GM19351 (cell line): ENCODE measurements at regions not wholly inside any gene's neighbourhood (a gene's known extent, or its start where the extent isn't known, plus 50 kb on each side); places are given as distances from the start of the nearest gene placed in this dataset.

Experiments used
- ATAC-seq: cut with Tn5 transposase; IDR thresholded peaks from one replicate; pipeline ENCODE4 v1.9.1; 2021; ENCODE audit warnings: mild to moderate bottlenecking, moderate library complexity; ENCODE audit not compliant: unreplicated experiment

DNA sequence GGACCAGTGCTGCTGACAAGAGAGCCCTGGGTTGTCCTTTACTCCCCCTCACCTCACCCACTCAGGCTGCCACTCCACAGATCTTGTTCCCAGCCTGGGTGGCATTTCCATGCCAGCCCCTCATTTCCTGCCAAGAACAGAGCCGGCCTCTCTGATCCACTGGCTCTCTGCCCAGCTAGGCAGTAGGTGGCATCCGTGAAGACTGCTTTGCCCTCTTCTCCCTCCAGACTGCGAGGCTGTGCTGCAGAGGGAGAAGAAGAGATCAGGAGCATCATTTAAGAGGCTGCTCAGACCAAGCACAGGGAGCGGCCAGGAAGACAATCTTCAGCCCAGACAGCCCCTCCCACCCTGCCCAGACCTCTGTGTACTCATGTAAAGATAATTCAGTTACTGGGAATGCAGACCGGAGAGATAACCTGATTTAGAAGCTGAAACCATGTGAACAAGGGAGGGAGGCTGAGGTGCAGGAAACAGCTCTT lies 126.9 kb upstream of the NCAM1 start:
- no peak for ATAC-seq

DNA sequence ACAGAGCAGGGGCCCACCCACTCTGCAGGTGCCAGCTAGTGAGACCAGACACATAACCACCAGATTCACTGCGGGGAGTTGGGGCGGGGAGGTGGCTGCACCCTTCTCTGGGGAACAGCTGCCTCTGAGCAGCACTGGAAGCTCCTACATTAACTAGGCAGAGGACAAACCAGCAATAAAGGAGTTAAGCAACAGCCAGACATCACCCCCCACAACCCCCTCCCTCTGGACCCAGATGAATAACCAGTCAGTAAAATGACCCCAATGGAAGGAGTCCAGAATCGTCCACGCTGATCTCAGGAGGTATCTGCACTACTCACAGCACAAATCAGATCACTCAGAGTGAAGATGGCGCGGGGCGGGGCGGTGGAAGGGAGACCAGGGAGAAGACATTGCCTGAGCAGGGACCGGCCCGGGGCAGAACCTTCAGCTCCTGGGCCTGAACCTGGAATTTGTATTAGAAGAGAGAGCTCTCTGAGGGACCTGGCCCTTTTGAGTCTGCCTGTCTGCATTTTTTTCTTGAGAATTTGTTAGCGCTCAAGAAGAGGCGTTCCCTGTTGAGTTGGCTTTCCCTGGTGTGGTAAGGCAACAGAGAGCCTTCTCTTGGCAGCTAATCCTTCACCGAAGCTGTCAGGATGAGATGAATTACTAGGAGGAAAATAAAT lies 125.5 kb upstream of the NCAM1 start:
- ATAC-seq: no peak

- ATAC-seq: no peak
Measured at GRCh38 chr11:112836256-112836602, 125.0 kb upstream of the NCAM1 start.

GRCh38 chr11:112837162-112837826 lies 123.9 kb upstream of the NCAM1 start:
- no peak for ATAC-seq

- ATAC-seq: no peak
Measured at GRCh38 chr11:112839051-112839450, 122.2 kb upstream of the NCAM1 start.

- ATAC-seq: no peak
Measured at GRCh38 chr11:112841729-112842128, 119.5 kb upstream of the NCAM1 start.

DNA sequence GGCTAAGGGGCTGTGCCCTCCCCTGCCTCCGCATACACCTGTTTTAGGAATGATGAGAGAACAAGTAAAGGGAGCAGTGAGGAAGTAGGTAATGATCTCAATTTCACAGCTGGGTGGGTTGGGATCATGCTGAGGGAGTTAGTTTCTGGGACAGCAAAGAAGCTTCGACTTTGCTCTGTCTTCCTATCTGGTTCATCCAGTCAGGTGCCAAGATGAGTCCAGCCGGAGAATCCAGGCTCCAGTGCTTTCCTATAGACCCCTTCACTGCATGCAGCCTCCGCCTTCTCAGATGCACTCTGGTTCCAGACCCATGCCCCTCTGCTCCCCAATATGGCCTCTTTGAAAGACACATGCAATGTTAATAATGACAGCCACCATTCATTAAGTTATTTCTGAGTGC lies 119.1 kb upstream of the NCAM1 start:
- no peak for ATAC-seq

GRCh38 chr11:112844517-112844916 lies 116.7 kb upstream of the NCAM1 start:
- no peak for ATAC-seq

DNA sequence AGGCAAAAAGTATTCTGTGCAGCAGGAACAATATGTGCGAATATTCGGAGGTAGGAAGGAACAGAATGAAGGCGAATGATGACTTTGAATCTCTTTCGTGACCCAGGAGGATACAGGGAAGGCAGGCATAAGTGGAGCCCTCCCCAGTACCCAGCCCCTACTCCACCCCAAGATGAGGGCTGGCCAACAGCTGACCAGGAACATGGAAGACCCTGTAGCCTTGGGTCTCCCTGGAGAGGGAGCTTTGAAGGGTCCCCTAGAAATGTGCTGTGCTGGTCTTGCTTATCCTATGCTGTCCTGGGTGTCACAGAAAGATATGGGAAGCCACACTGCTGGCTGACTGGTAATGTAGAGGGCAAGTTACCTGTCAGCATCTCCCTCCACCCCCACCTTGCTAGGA lies 113.7 kb upstream of the NCAM1 start:
- ATAC-seq: no peak

- no peak for ATAC-seq
Measured at GRCh38 chr11:112852143-112852866, 108.9 kb upstream of the NCAM1 start.

DNA sequence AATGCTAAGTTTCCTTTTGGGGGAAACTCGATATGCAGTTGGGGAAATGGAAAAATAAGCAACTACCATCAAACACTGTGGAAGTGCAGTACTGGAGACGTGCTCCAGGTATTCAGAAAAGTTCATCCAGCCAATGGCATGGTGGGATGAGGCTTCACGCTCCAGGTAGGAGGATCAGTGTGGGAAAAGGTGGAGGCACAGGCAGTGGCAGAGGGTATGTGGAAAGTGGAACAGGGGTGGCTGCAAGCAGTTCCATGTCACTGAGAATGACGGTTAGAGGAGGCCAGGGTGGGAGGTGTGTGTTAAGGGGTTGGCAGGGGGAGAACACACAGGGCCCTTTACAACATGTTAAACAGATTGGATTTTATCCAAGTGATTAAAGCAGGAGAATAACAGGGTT lies 105.1 kb upstream of the NCAM1 start:
- no peak for ATAC-seq

GRCh38 chr11:112856591-112856990 lies 104.6 kb upstream of the NCAM1 start:
- no peak for ATAC-seq

DNA sequence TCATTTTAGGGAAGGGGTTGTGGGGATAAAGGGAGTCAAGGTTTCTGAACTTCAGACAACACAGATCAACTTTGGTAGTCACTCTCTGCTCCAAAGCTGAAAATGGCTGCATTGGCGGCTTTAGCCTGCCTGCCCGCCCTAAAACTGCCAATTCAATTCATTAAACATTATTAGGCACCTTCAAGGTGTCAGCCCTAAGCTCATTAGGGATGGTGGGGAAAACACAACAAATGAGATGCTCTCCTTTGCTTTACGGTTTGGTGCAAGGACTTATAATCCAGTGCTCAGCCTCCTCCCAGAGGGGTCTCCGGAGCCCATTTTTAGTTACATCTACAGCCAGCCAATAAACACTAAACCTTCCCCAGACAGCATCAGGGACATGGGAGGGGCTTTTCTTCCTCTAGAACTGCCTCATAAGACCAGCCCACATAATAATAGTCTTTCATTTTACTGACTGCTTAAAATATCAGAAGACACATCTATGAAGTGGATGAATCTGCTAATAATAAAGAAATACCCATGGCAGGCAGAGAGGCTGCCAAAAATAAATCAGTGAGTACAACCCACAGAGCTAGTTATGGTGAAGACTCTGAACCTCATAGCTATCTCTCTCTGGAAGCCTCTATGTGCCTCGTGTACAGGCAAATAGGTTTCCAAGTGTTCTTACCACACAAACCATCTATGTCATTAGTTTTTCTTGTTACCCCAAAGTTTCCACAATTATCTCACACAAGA lies 102.8 kb upstream of the NCAM1 start:
- no peak for ATAC-seq

DNA sequence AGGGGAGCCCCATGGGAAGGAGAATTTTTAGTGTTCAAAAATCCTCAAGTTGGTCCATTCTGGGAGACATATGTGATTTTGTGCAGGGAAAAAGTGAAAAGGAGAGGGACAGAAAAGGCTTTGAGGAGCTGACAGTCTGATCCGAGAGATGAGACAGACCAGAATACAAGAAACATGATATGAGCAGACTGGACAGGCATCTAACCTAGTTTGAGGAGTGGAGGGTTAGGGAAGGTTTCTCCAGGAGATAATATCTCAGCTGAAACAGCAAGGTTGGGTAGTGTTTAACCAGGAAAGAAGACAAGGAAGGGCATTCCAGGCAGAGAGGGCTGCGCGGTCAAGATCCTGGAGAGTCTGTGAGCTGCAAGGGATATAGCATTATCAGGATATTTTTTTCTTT lies 101.4 kb upstream of the NCAM1 start:
- ATAC-seq: no peak

GRCh38 chr11:112861356-112861755 lies 99.9 kb upstream of the NCAM1 start:
- ATAC-seq: no peak

- ATAC-seq: no peak
Measured at GRCh38 chr11:112863305-112863704, 97.9 kb upstream of the NCAM1 start.

- ATAC-seq: no peak
Measured at GRCh38 chr11:112864672-112865071, 96.5 kb upstream of the NCAM1 start.

GRCh38 chr11:112871909-112872500 lies 89.2 kb upstream of the NCAM1 start:
- ATAC-seq: no peak

DNA sequence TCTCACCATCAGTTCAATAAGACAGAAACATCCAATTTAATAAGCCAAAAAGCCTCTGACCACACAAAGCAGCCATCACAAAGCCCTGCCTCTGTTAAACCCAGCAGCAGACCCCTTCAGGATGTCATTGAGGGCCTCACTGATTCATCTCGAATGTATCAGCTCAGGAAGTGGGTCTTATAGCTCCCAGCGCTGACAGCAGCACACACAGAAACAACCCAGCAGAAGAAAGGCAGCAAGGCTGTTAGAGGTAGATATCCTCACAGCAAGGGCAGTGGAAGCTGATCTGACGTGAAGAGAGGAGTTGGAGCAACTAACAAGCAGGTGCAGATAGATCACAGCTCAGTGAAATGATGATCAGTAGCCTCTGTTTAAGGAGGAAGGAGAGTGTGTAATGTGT lies 86.2 kb upstream of the NCAM1 start:
- no peak for ATAC-seq

GRCh38 chr11:112877581-112877980 lies 83.6 kb upstream of the NCAM1 start:
- no peak for ATAC-seq

GRCh38 chr11:112878033-112878601 lies 83.1 kb upstream of the NCAM1 start:
- ATAC-seq: no peak
